Endodermal cell (in vitro differentiated cells): ENCODE measurements at regions not wholly inside any gene's neighbourhood (a gene's known extent, or its start where the extent isn't known, plus 50 kb on each side); places are given as distances from the start of the nearest gene placed in this dataset.
A peak's percentile ranks its signal among the peaks of the same experiment; 100 is the strongest.

Source experiments
- DNase-seq: peaks from one replicate; pipeline ENCODE4 v3.0.0-alpha.2; 2017
- H3K27ac ChIP-seq: 2 replicates; pipeline ENCODE4 v1.5.1; 2013; ENCODE audit warnings: mild to moderate bottlenecking, low read depth, low read length, moderate library complexity
- H3K27me3 ChIP-seq: 2 replicates; pipeline ENCODE4 v1.6.1; 2013; ENCODE audit warnings: mild to moderate bottlenecking, low read length, moderate library complexity; ENCODE audit not compliant: insufficient read depth, control insufficient read depth, poor library complexity, severe bottlenecking
- H3K36me3 ChIP-seq: 2 replicates; pipeline ENCODE4 v1.7.0; 2013; ENCODE audit warnings: mild to moderate bottlenecking, low read length, moderate library complexity; ENCODE audit not compliant: control insufficient read depth, insufficient read depth
- H3K4me1 ChIP-seq: one replicate; pipeline ENCODE4 v1.7.0; 2013; ENCODE audit warnings: low read length; ENCODE audit not compliant: control insufficient read depth, insufficient read depth
- H3K4me3 ChIP-seq: 2 replicates; pipeline ENCODE4 v1.5.1; 2013; ENCODE audit warnings: mild to moderate bottlenecking, low read length, moderate library complexity
- H3K9ac ChIP-seq: 2 replicates; pipeline ENCODE4 v1.6.1; 2013; ENCODE audit warnings: mild to moderate bottlenecking, low read length, moderate library complexity; ENCODE audit not compliant: poor library complexity, severe bottlenecking; ENCODE audit errors: extremely low read depth
- H3K9me3 ChIP-seq: 2 replicates; pipeline ENCODE4 v1.6.1; 2013; ENCODE audit warnings: mild to moderate bottlenecking, low read length, moderate library complexity; ENCODE audit not compliant: control insufficient read depth
- H3K27ac Mint-ChIP-seq: 2 replicates; pipeline ENCODE4 v1.8.0; 2020; ENCODE audit warnings: mixed read lengths
- H3K27me3 Mint-ChIP-seq: 2 replicates; pipeline ENCODE4 v1.8.0; 2021; ENCODE audit warnings: mild to moderate bottlenecking, mixed read lengths; ENCODE audit not compliant: insufficient read depth
- H3K36me3 Mint-ChIP-seq: 2 replicates; pipeline ENCODE4 v1.8.0; 2020; ENCODE audit warnings: low read depth, mixed read lengths
- H3K4me1 Mint-ChIP-seq: 2 replicates; pipeline ENCODE4 v1.8.0; 2020; ENCODE audit warnings: mixed read lengths
- H3K4me3 Mint-ChIP-seq: 2 replicates; pipeline ENCODE4 v1.8.0; 2020; ENCODE audit warnings: mild to moderate bottlenecking, moderate library complexity, mixed read lengths
- H3K9me3 Mint-ChIP-seq: 2 replicates; pipeline ENCODE4 v1.8.0; 2020; ENCODE audit warnings: mild to moderate bottlenecking, mixed read lengths
- WGBS, 2 experiments: methylation state at CpG; one replicate each; pipeline versions ENCODE4 v1.1.5 to v1.1.7; 2013; ENCODE audit warnings: missing lambda C conversion rate in 2 of 2, mixed read lengths in 1 of 2; ENCODE audit not compliant: insufficient coverage in 1 of 2, insufficient read length in 1 of 2; 5-methylcytosine and 5-hydroxymethylcytosine counted together
- TF ChIP-seq, protein P1 (sequence below): fragments of 200-600 bp; sonication (generic); conservative IDR thresholded peaks from 2 replicates; pipeline ENCODE4 v1.5.0; 2021; ENCODE audit warnings: antibody characterized with exemption, mild to moderate bottlenecking

GRCh38 chr20:53829724-53830521, 236.3 kb upstream of the ZNF217 start:
- Mint-ChIP-seq H3K4me3 (no peak overlapping the region), H3K27me3 (no peaks in the 10 kb centered on the region), H3K4me1 (peaks cover 32% of the 10 kb centered on the region), H3K27ac (peak overlapping the region; percentile 85), H3K9me3 (no peaks in the 10 kb centered on the region), H3K36me3 (no peaks in the 10 kb centered on the region)
- peaks cover 14% of the 10 kb centered on the region for H3K4me1 ChIP-seq
- no peak for DNase-seq
- H3K36me3 ChIP-seq: no peaks in the 10 kb centered on the region
- H3K9me3 ChIP-seq: no peaks in the 10 kb centered on the region
- 88 to 93% methylated on average over 4 to 5 of the region's 5 CpGs for WGBS, 2 experiments
- no peak overlapping the region for H3K27ac ChIP-seq
- H3K4me3 ChIP-seq: no peak overlapping the region
- TF ChIP-seq, protein P1, sequence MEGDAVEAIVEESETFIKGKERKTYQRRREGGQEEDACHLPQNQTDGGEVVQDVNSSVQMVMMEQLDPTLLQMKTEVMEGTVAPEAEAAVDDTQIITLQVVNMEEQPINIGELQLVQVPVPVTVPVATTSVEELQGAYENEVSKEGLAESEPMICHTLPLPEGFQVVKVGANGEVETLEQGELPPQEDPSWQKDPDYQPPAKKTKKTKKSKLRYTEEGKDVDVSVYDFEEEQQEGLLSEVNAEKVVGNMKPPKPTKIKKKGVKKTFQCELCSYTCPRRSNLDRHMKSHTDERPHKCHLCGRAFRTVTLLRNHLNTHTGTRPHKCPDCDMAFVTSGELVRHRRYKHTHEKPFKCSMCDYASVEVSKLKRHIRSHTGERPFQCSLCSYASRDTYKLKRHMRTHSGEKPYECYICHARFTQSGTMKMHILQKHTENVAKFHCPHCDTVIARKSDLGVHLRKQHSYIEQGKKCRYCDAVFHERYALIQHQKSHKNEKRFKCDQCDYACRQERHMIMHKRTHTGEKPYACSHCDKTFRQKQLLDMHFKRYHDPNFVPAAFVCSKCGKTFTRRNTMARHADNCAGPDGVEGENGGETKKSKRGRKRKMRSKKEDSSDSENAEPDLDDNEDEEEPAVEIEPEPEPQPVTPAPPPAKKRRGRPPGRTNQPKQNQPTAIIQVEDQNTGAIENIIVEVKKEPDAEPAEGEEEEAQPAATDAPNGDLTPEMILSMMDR: no peak
- no peaks in the 10 kb centered on the region for H3K27me3 ChIP-seq
- H3K9ac ChIP-seq: no peak overlapping the region

DNA sequence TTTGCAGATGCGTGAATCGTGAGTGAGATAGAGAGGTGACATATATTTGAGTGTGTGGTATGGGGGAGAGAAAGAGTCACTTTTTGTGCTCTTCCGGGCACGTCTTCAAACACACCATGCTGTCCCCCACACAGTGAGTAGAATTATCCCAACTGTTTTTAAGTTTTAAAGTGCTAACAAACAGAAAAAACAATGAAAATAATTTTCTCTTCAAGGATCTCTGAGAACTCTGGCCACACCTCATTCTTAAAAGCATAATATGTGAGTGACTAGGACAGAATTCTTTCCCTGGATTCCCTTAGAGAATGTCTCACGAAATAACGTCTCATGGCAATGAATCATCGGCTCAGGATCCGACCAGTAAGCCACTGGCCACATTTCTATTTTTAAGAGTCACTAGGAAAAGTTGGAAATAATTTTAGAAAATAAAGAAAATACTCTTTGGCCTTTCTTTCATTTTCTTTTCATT, 235.7 kb upstream of the ZNF217 start:
- H3K9me3 ChIP-seq: no peaks in the 10 kb centered on the region
- Mint-ChIP-seq H3K9me3 (no peaks in the 10 kb centered on the region), H3K4me3 (peak overlapping the region; percentile 1), H3K4me1 (peaks cover 32% of the 10 kb centered on the region), H3K36me3 (no peaks in the 10 kb centered on the region), H3K27me3 (no peaks in the 10 kb centered on the region), H3K27ac (peak overlapping the region; percentile 85)
- peak overlapping the region; percentile 31 for H3K9ac ChIP-seq
- H3K27ac ChIP-seq: peak overlapping the region; percentile 72
- WGBS, 2 experiments: 23 to 46% methylated on average over 3 to 8 of the region's 8 CpGs
- H3K4me1 ChIP-seq: peaks cover 14% of the 10 kb centered on the region
- no peaks in the 10 kb centered on the region for H3K27me3 ChIP-seq
- H3K36me3 ChIP-seq: no peaks in the 10 kb centered on the region
- peak overlapping the region; percentile 30 for H3K4me3 ChIP-seq
- TF ChIP-seq, protein P1: no peak
- DNase-seq: no peak

DNA sequence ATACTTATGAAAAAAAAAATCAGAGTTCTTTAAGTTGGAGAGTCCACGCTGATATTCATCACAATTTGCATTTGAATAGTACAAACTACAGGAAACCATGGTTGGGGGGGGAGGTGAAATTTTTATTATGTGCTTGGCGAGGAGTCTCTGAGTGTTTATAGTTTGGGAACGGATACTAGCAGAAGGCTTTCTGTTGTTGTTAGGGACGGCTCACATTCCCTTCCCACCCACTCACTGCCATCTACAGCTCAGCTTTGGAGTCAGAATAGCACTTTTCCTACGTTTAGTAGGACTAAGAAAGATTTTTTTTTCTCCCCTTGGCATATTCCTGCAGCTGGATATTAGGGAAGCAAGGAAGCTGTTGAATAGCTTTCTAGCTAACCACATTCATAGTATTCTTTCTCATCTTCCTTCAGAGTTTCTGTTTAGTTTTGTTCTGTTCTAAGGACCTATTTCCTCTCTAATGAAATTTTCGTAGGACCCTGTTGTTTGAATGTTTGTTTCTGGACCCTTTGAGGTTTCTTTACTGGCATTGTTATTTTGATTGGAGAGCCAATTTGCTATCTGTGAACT, 235.1 kb upstream of the ZNF217 start:
- H3K9me3 ChIP-seq: no peaks in the 10 kb centered on the region
- no peaks in the 10 kb centered on the region for H3K36me3 Mint-ChIP-seq
- peak overlapping the region; percentile 31 for H3K9ac ChIP-seq
- peaks cover 14% of the 10 kb centered on the region for H3K4me1 ChIP-seq
- no peaks in the 10 kb centered on the region for H3K27me3 Mint-ChIP-seq
- H3K4me3 ChIP-seq: peak overlapping the region; percentile 30
- peaks cover 32% of the 10 kb centered on the region for H3K4me1 Mint-ChIP-seq
- H3K27ac ChIP-seq: peak overlapping the region; percentile 72
- H3K4me3 Mint-ChIP-seq: peak overlapping the region; percentile 1
- TF ChIP-seq, protein P1: peak; percentile 36
- peak overlapping the region; percentile 85 for H3K27ac Mint-ChIP-seq
- DNase-seq: peak; percentile 52
- no peaks in the 10 kb centered on the region for H3K36me3 ChIP-seq
- no peaks in the 10 kb centered on the region for H3K9me3 Mint-ChIP-seq
- WGBS, 2 experiments: 16 to 33% methylated on average over 1 to 5 of the region's 6 CpGs
- H3K27me3 ChIP-seq: no peaks in the 10 kb centered on the region
